ENCODE measurements at regions not wholly inside any gene's neighbourhood (a gene's known extent, or its start where the extent isn't known, plus 50 kb on each side); places are given as distances from the start of the nearest gene placed in this dataset.

GRCh38 chr6:81987293-81987692 lies 234.8 kb upstream of the TENT5A start:
- TF ChIP-seq POLR2A (IDR thresholded peaks at IDR 0.05) (no peak), CTCF (IDR thresholded peaks at IDR 0.05) (no peak)

All from gastroesophageal sphincter (tissue), 3 donors.